ENCODE measurements at regions not wholly inside any gene's neighbourhood (a gene's known extent, or its start where the extent isn't known, plus 50 kb on each side); places are given as distances from the start of the nearest gene placed in this dataset.

DNA sequence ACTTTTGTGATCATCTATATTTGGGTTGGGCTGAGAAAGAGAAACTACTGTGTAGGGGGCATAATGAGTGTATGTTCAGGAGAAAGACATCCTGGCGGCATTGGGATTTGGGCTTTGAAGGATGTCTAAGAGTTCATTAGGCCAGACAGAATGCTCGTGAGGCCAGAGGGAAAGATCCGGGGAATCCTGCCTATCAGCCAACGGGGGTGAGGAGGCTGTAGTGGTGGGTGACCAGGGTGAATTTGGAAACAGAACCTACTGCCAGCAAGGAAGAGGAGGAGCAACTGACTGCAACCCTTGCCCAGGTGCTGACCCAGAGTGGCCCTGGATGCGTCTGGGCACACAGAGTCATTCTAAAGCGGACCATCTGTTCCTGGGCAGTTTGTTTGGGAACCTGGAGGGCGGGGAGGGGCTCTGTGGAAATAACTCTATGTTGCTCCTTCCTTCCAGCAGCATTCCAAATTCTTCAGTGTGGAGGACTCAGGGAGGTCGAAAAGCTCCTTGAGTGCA, 56.9 kb upstream of the ECE1 start:
- intact Hi-C loops (cut with micrococcal nuclease), result loop anchor here (5.0 to 10.0 kb wide), 2 partner anchors 170 to 678 kb away; partner anchors contain the start of gene EIF4G3

- intact Hi-C loops (cut with micrococcal nuclease), result loop anchor here (5.0 to 10.0 kb wide), 2 partner anchors 169 to 678 kb away; partner anchors contain the start of gene EIF4G3
These were observed 56.3 kb upstream of the ECE1 start for GRCh38 chr1:21346365-21347071.

- intact Hi-C loops (cut with micrococcal nuclease), result loop anchor here (1.0 to 10.0 kb wide), 4 partner anchors 168 to 680 kb away; partner anchors contain the start of genes EIF4G3 and USP48
These were observed 54.6 kb upstream of the ECE1 start for GRCh38 chr1:21344750-21345443.

DNA sequence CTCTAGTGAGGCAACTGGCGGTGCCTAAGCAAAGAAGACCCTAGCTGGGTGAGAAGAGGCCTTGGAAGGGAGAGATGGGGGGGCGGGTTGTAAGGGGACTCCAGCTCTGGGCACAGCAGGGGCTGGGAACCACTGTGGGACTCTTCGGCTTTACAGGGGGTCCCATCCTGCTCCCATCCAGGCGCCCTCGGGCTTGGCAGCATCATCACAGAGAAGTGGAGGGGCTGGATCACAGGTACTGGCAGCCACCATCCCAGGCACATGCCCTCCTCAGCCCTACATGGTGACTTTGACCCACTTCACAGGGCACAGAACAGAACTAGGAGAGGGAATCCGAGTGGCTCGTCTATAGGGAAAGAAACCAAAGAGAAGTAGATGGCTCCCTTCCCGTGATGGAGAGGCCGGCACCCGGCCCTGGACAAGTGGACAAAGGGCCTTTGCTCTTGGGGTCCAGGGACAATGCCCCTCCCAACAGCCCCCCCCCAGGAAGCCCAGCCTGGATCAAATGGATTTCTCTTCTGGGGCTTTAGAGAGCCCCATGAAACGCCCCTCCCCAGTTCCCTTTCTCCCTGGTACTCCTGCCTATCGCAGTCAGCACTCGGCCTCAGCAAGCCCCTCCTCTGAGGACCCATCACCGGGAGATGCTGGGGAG, 54.0 kb upstream of the ECE1 start:
- intact Hi-C loops (cut with micrococcal nuclease), result loop anchor here (5.0 to 10.0 kb wide), 2 partner anchors 438 to 681 kb away; partner anchors contain the start of gene USP48

DNA sequence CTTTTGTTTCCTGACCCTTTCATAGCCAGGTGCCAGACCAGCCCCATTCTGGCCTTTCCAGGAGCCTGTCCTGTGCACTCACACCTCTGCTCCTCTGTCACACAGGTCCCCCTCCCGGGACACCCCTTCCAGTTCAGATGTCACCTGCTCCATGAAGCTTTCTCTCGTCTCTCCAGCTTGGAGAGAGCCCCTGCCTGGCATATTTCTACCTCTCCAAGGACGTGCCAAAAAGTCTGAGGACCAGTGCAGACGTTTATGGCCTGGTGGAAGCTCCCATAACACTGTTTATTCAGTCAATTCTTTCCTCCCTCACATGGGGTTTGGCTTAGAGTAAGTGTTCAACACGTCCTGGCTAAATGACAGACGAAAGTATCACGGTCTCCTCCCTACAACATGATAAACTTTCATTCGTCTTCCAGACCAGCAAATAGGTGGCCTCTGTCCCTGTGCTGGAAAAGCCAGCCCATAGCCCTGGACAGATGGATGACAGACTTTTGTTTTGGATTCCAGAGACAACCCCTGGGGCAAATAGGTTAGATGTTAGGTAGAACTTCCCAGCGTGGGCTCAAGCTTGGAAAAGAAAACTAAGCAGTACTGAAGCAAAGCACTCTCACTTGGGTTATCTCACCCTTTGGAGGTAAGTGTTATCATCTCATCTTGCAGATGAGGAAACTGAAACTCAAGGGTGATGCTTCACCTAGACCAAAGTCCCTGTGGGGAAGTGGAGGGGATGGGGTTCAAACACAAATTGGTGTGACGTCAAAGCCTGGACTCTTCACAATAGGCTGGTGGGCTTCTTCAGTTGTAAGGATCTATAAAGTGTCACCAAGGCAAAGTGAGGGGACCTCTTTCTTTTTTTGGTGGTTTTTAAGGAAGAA, 52.9 kb upstream of the ECE1 start:
- intact Hi-C loops (cut with micrococcal nuclease), result loop anchor here (1.0 to 10.0 kb wide), 7 partner anchors 9 to 682 kb away; partner anchors contain the start of gene USP48

DNA sequence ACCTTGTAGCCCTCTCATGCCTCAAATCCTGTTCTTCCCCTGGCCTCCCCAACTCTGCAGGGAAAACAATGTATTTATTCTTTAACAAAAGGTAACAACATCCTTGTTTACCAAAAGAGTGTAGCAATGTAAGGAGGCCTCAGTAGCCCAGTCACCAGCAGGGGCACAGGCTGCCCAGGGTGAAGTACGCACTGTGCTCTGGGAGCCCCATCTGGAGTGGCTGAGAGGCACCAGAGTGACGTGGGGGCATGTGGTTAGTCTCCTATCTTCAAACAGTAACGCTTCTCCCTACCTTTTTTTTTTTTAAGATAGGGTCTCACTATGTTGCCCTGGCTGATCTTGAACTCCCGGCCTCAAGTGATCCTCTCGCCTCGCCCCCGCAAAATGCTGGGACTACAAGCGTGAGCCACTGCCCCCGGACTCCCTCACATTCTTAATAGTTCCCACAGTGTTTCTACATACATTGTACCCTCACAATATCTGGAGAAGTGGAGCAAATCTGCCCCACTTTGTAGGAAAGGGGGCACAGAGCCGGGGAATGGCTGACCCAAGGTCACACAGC, 51.3 kb upstream of the ECE1 start:
- intact Hi-C loops (cut with micrococcal nuclease), result loop anchor here (2.0 to 10.0 kb wide), 3 partner anchors 13 to 683 kb away; partner anchors contain the start of gene USP48

- intact Hi-C loops (cut with micrococcal nuclease), result loop anchor here (5.0 to 10.0 kb wide), 2 partner anchors 441 to 684 kb away; partner anchors contain the start of gene USP48
These were observed 50.8 kb upstream of the ECE1 start for GRCh38 chr1:21341022-21341421.

DNA sequence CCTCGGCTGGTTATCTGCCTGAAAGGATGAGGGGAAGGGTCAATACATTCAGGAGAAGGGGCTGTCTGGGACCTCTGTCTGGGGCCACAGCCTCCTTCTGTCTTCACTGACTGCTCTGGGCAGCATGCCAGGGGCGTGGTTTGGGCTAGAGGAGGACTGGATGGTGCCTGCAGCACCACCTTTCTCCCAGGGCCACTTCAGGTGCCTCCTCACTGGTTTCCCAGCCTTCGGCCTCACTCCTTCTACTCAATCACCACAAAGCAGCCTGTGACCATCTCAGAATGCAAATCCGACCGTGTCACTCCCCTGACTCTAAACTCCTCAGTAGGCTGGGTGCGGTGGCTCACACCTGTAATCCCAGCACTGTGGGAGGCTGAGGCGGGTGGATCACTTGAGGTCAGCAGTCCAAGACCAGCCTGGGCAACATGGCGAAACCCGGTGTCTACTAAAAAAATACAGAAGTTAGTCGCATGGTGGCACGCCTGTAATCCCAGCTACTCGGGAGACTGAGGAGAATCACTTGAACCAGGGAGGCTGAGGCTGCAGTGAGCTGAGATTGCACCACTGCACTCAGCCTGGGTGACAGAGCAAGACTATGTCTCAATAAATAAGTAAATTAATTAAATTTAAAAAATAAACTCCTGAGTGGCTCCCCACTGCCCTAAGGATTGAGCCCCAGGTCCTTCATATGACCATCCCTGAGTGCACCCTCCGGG, 50.1 kb upstream of the ECE1 start:
- intact Hi-C loops (cut with micrococcal nuclease), result loop anchor here (5.0 to 10.0 kb wide), 2 partner anchors 442 to 684 kb away; partner anchors contain the start of gene USP48
